ENCODE measurements at regions not wholly inside any gene's neighbourhood (a gene's known extent, or its start where the extent isn't known, plus 50 kb on each side); places are given as distances from the start of the nearest gene placed in this dataset.

GRCh38 chr17:11056926-11057325 lies 184.1 kb upstream of the SHISA6 start:
- in situ Hi-C loops (cut with MboI; ENCODE audit: low pct_unique_long_range_greater_than_20kb in 2 of 9, low sequenced_read_pairs in 9 of 9, unreplicated experiment in 9 of 9): no loop called here
- H3K4me3 ChIP-seq: no peak overlapping the region
- no peaks in the 10 kb centered on the region for H3K4me1 ChIP-seq (replicated peaks in 1 of 2)
- ATAC-seq (replicated peaks in 6 of 8): no peak
- H3K27ac ChIP-seq: no peak overlapping the region

- Histone ChIP-seq H3K27ac (no peak overlapping the region), H3K4me3 (no peak overlapping the region), H3K4me1 (replicated peaks in 1 of 2) (no peaks in the 10 kb centered on the region)
- no peak for ATAC-seq (replicated peaks in 6 of 8)
- in situ Hi-C loops (cut with MboI; ENCODE audit: low pct_unique_long_range_greater_than_20kb in 2 of 9, low sequenced_read_pairs in 9 of 9, unreplicated experiment in 9 of 9): no loop called here
- WGBS, 10 experiments: 0 to 86% (median 45%) methylated on average over 1 to 3 of the region's 3 CpGs; no CpG with 5 or more reads in 2 of the 10 experiments
Observed at GRCh38 chr17:11053846-11054245, 187.2 kb upstream of the SHISA6 start.

GRCh38 chr17:11049539-11049938 lies 191.5 kb upstream of the SHISA6 start:
- 0 to 100% (median 69%) methylated on average over 1 to 2 of the region's 2 CpGs; no CpG with 5 or more reads in 2 of the 10 experiments for WGBS, 10 experiments
- Histone ChIP-seq H3K4me1 (replicated peaks in 1 of 2) (no peaks in the 10 kb centered on the region), H3K4me3 (no peak overlapping the region), H3K27ac (no peak overlapping the region)
- ATAC-seq (replicated peaks in 6 of 8): no peak
- in situ Hi-C loops (cut with MboI; ENCODE audit: low pct_unique_long_range_greater_than_20kb in 2 of 9, low sequenced_read_pairs in 9 of 9, unreplicated experiment in 9 of 9): no loop called here

GRCh38 chr17:11047228-11047627 lies 193.8 kb upstream of the SHISA6 start:
- in situ Hi-C loops (cut with MboI; ENCODE audit: low pct_unique_long_range_greater_than_20kb in 2 of 9, low sequenced_read_pairs in 9 of 9, unreplicated experiment in 9 of 9): no loop called here
- no peak overlapping the region for H3K4me3 ChIP-seq
- no peaks in the 10 kb centered on the region for H3K4me1 ChIP-seq (replicated peaks in 1 of 2)
- 0 to 100% (median 58%) methylated on average over 1 to 2 of the region's 2 CpGs; no CpG with 5 or more reads in 1 of the 10 experiments for WGBS, 10 experiments
- no peak overlapping the region for H3K27ac ChIP-seq
- no peak for ATAC-seq (replicated peaks in 6 of 8)

GRCh38 chr17:11039342-11039741 lies 201.5 kb upstream of the PIRT start:
- H3K4me3 ChIP-seq: no peak overlapping the region
- 60 to 83% (median 60%) methylated on average over 1 of the region's 1 CpG; no CpG with 5 or more reads in 7 of the 10 experiments for WGBS, 10 experiments
- in situ Hi-C loops (cut with MboI; ENCODE audit: low pct_unique_long_range_greater_than_20kb in 2 of 9, low sequenced_read_pairs in 9 of 9, unreplicated experiment in 9 of 9): no loop called here
- no peak overlapping the region for H3K27ac ChIP-seq
- ATAC-seq (replicated peaks in 6 of 8): peak in 1 of 8 experiments; percentile 87
- H3K4me1 ChIP-seq (replicated peaks in 1 of 2): no peaks in the 10 kb centered on the region

- Histone ChIP-seq H3K4me1 (replicated peaks in 1 of 2) (no peaks in the 10 kb centered on the region), H3K4me3 (no peak overlapping the region), H3K27ac (no peak overlapping the region)
- in situ Hi-C loops (cut with MboI; ENCODE audit: low pct_unique_long_range_greater_than_20kb in 2 of 9, low sequenced_read_pairs in 9 of 9, unreplicated experiment in 9 of 9): no loop called here
- WGBS, 10 experiments: 2 to 92% (median 39%) methylated on average over 1 to 5 of the region's 5 CpGs
- no peak for ATAC-seq (replicated peaks in 6 of 8)
Observed at GRCh38 chr17:11035681-11036080, 197.8 kb upstream of the PIRT start.

- WGBS, 10 experiments: 8 to 95% (median 93%) methylated on average over 2 to 4 of the region's 4 CpGs; no CpG with 5 or more reads in 5 of the 10 experiments
- in situ Hi-C loops (cut with MboI; ENCODE audit: low pct_unique_long_range_greater_than_20kb in 2 of 9, low sequenced_read_pairs in 9 of 9, unreplicated experiment in 9 of 9): no loop called here
- Histone ChIP-seq H3K4me3 (no peak overlapping the region), H3K4me1 (replicated peaks in 1 of 2) (peaks cover 0 to 4% of the 10 kb centered on the region in 2 donors), H3K27ac (no peak overlapping the region)
- ATAC-seq (replicated peaks in 6 of 8): no peak
Observed at GRCh38 chr17:11031787-11032186, 193.9 kb upstream of the PIRT start.

GRCh38 chr17:11029791-11030190 lies 191.9 kb upstream of the PIRT start:
- no peak overlapping the region for H3K4me3 ChIP-seq
- no peak for ATAC-seq (replicated peaks in 6 of 8)
- WGBS, 10 experiments: 0 to 100% (median 36%) methylated on average over 1 to 3 of the region's 3 CpGs; no CpG with 5 or more reads in 1 of the 10 experiments
- in situ Hi-C loops (cut with MboI; ENCODE audit: low pct_unique_long_range_greater_than_20kb in 2 of 9, low sequenced_read_pairs in 9 of 9, unreplicated experiment in 9 of 9): no loop called here
- H3K4me1 ChIP-seq (replicated peaks in 1 of 2): peaks cover 0 to 4% of the 10 kb centered on the region in 2 donors
- H3K27ac ChIP-seq: no peak overlapping the region

GRCh38 chr17:11028349-11028748 lies 190.5 kb upstream of the PIRT start:
- H3K27ac ChIP-seq: no peak overlapping the region
- 4 to 100% (median 86%) methylated on average over 1 to 3 of the region's 3 CpGs; no CpG with 5 or more reads in 1 of the 10 experiments for WGBS, 10 experiments
- no peak for ATAC-seq (replicated peaks in 6 of 8)
- peaks cover 0 to 4% of the 10 kb centered on the region in 2 donors for H3K4me1 ChIP-seq (replicated peaks in 1 of 2)
- in situ Hi-C loops (cut with MboI; ENCODE audit: low pct_unique_long_range_greater_than_20kb in 2 of 9, low sequenced_read_pairs in 9 of 9, unreplicated experiment in 9 of 9): no loop called here
- H3K4me3 ChIP-seq: no peak overlapping the region

- Histone ChIP-seq H3K4me1 (replicated peaks in 1 of 2) (peaks cover 0 to 4% of the 10 kb centered on the region in 2 donors), H3K4me3 (no peak overlapping the region), H3K27ac (no peak overlapping the region)
- ATAC-seq (replicated peaks in 6 of 8): no peak
- in situ Hi-C loops (cut with MboI; ENCODE audit: low pct_unique_long_range_greater_than_20kb in 2 of 9, low sequenced_read_pairs in 9 of 9, unreplicated experiment in 9 of 9): no loop called here
- 0 to 100% (median 66%) methylated on average over 1 to 2 of the region's 2 CpGs; no CpG with 5 or more reads in 2 of the 10 experiments for WGBS, 10 experiments
Observed at GRCh38 chr17:11026903-11027302, 189.0 kb upstream of the PIRT start.

- Histone ChIP-seq H3K4me3 (no peak overlapping the region), H3K4me1 (replicated peaks in 1 of 2) (no peaks in the 10 kb centered on the region), H3K27ac (no peak overlapping the region)
- 0 to 89% (median 39%) methylated on average over 1 to 4 of the region's 5 CpGs; no CpG with 5 or more reads in 2 of the 10 experiments for WGBS, 10 experiments
- in situ Hi-C loops (cut with MboI; ENCODE audit: low pct_unique_long_range_greater_than_20kb in 2 of 9, low sequenced_read_pairs in 9 of 9, unreplicated experiment in 9 of 9): loop anchor here in 1 of 9 experiments (25.0 kb wide), 1 partner anchor 88 kb away; no protein-coding TSS in a partner anchor
- ATAC-seq (replicated peaks in 6 of 8): no peak
Observed at GRCh38 chr17:11023639-11024479, 186.0 kb upstream of the PIRT start.

- 13 to 89% (median 52%) methylated on average over 1 to 5 of the region's 5 CpGs; no CpG with 5 or more reads in 5 of the 10 experiments for WGBS, 10 experiments
- Histone ChIP-seq H3K4me1 (replicated peaks in 1 of 2) (no peaks in the 10 kb centered on the region), H3K4me3 (no peak overlapping the region), H3K27ac (no peak overlapping the region)
- in situ Hi-C loops (cut with MboI; ENCODE audit: low pct_unique_long_range_greater_than_20kb in 2 of 9, low sequenced_read_pairs in 9 of 9, unreplicated experiment in 9 of 9): loop anchor here in 1 of 9 experiments (25.0 kb wide), 1 partner anchor 106 kb away; no protein-coding TSS in a partner anchor
- no peak for ATAC-seq (replicated peaks in 6 of 8)
Observed at GRCh38 chr17:11006530-11006929, 168.6 kb upstream of the PIRT start.

- in situ Hi-C loops (cut with MboI; ENCODE audit: low pct_unique_long_range_greater_than_20kb in 2 of 9, low sequenced_read_pairs in 9 of 9, unreplicated experiment in 9 of 9): loop anchor here in 1 of 9 experiments (25.0 kb wide), 1 partner anchor 106 kb away; no protein-coding TSS in a partner anchor
Observed at GRCh38 chr17:11005940-11006339, 168.1 kb upstream of the PIRT start.

More at GRCh38 chr17:11005940-11006339, 168.1 kb upstream of the PIRT start:
- Histone ChIP-seq H3K4me3 (no peak overlapping the region), H3K27ac (no peak overlapping the region), H3K4me1 (replicated peaks in 1 of 2) (no peaks in the 10 kb centered on the region)
- 0 to 100% (median 70%) methylated on average over 1 to 8 of the region's 8 CpGs; no CpG with 5 or more reads in 1 of the 10 experiments for WGBS, 10 experiments
- ATAC-seq (replicated peaks in 6 of 8): no peak
